Suprapubic skin (tissue), 4 donors: ENCODE measurements at regions not wholly inside any gene's neighbourhood (a gene's known extent, or its start where the extent isn't known, plus 50 kb on each side); places are given as distances from the start of the nearest gene placed in this dataset.

Source experiments
- DNase-seq, 2 donors: peaks; one replicate each; pipeline ENCODE4 v3.0.0-alpha.2; 2019; ENCODE audit warnings: low spot score in 2 of 2
- H3K27ac ChIP-seq: fragments of 200-600 bp; sonication (generic); one replicate; pipeline ENCODE4 v1.5.1; 2019
- H3K27me3 ChIP-seq: fragments of 200-600 bp; sonication (generic); one replicate; pipeline ENCODE4 v1.5.1; 2019
- H3K36me3 ChIP-seq: fragments of 200-600 bp; sonication (generic); one replicate; pipeline ENCODE4 v1.5.1; 2019
- H3K4me1 ChIP-seq: fragments of 200-600 bp; sonication (generic); one replicate; pipeline ENCODE4 v1.5.1; 2019
- H3K4me3 ChIP-seq: fragments of 200-600 bp; sonication (generic); one replicate; pipeline ENCODE4 v1.5.1; 2019; ENCODE audit warnings: mild to moderate bottlenecking
- H3K9me3 ChIP-seq: fragments of 200-600 bp; sonication (generic); one replicate; pipeline ENCODE4 v1.5.1; 2019
- CTCF ChIP-seq, 2 donors: fragments of 200-600 bp in 1 of 2; fragments of 450-650 bp in 1 of 2; sonication (generic) in 1 of 2; IDR thresholded peaks; one replicate each; pipeline ENCODE4 v1.5.1; 2016 to 2019; ENCODE audit warnings: antibody characterized with exemption in 2 of 2, mild to moderate bottlenecking in 1 of 2, moderate library complexity in 1 of 2
- EP300 ChIP-seq: sonication (generic); formaldehyde crosslinking; IDR thresholded peaks from one replicate; pipeline ENCODE4 v1.6.1; 2017; ENCODE audit warnings: antibody characterized with exemption
- POLR2A ChIP-seq, 2 donors: fragments of 450-650 bp; IDR thresholded peaks; one replicate each; pipeline ENCODE4 v1.6.1; 2017; ENCODE audit warnings: antibody characterized with exemption in 2 of 2, mild to moderate bottlenecking in 2 of 2, moderate library complexity in 2 of 2
- POLR2AphosphoS5 ChIP-seq, 3 donors: sonication (generic); formaldehyde crosslinking; IDR thresholded peaks; one replicate each; pipeline ENCODE4 v1.6.1; 2017; ENCODE audit warnings: antibody characterized with exemption in 3 of 3
- WGBS: methylation state at CpG from one replicate; pipeline ENCODE4 v1.1.5; 2018; 5-methylcytosine and 5-hydroxymethylcytosine counted together

- H3K4me1 ChIP-seq, result peaks cover 40% of the 10 kb centered on the region
- 32% methylated on average over 21 of the region's 21 CpGs for WGBS
- no peaks in the 10 kb centered on the region for H3K9me3 ChIP-seq
- H3K36me3 ChIP-seq, result no peaks in the 10 kb centered on the region
- no peak for DNase-seq
- H3K27me3 ChIP-seq, result no peaks in the 10 kb centered on the region
- peak overlapping the region; percentile 52 for H3K27ac ChIP-seq
- peak in 1 of 3 donors; percentile 25 for TF ChIP-seq POLR2AphosphoS5 (IDR thresholded peaks at IDR 0.05)
- TF ChIP-seq EP300, result no peak
- no peak overlapping the region for H3K4me3 ChIP-seq
These were observed 347.2 kb downstream of the SOX9 start for GRCh38 chr17:72467841-72468653.

GRCh38 chr17:72468841-72469240 is 348.0 kb downstream of the SOX9 start:
- Histone ChIP-seq H3K36me3 (no peaks in the 10 kb centered on the region), H3K27me3 (no peaks in the 10 kb centered on the region), H3K4me3 (no peak overlapping the region), H3K27ac (peak overlapping the region; percentile 52), H3K4me1 (peaks cover 40% of the 10 kb centered on the region), H3K9me3 (no peaks in the 10 kb centered on the region)
- WGBS, result 75% methylated on average over 4 of the region's 4 CpGs
- TF ChIP-seq CTCF (IDR thresholded peaks at IDR 0.05) (no peak), EP300 (no peak), POLR2AphosphoS5 (IDR thresholded peaks at IDR 0.05) (no peak), POLR2A (IDR thresholded peaks at IDR 0.05) (no peak)
- DNase-seq, result no peak

GRCh38 chr17:72470121-72470705 is 349.4 kb downstream of the SOX9 start:
- no peak overlapping the region for H3K27ac ChIP-seq
- TF ChIP-seq POLR2A (IDR thresholded peaks at IDR 0.05) (no peak), POLR2AphosphoS5 (IDR thresholded peaks at IDR 0.05) (no peak), EP300 (no peak), CTCF (IDR thresholded peaks at IDR 0.05) (no peak)

GRCh38 chr17:72470734-72471133 is 349.9 kb downstream of the SOX9 start:
- Histone ChIP-seq H3K4me1 (peaks cover 33% of the 10 kb centered on the region), H3K9me3 (no peaks in the 10 kb centered on the region), H3K27ac (no peak overlapping the region)

More at GRCh38 chr17:72470121-72470705, 349.4 kb downstream of the SOX9 start:
- 85% methylated on average over 11 of the region's 11 CpGs for WGBS
- no peak for DNase-seq
- Histone ChIP-seq H3K9me3 (no peaks in the 10 kb centered on the region), H3K27me3 (no peaks in the 10 kb centered on the region), H3K36me3 (no peaks in the 10 kb centered on the region), H3K4me3 (no peak overlapping the region), H3K4me1 (peaks cover 39% of the 10 kb centered on the region)

GRCh38 chr17:72471296-72471695 is 350.5 kb downstream of the SOX9 start:
- no peak for TF ChIP-seq POLR2AphosphoS5 (IDR thresholded peaks at IDR 0.05)
- TF ChIP-seq EP300, result no peak
- TF ChIP-seq CTCF (IDR thresholded peaks at IDR 0.05), result no peak
- TF ChIP-seq POLR2A (IDR thresholded peaks at IDR 0.05), result no peak
- Histone ChIP-seq H3K4me1 (peaks cover 29% of the 10 kb centered on the region), H3K27me3 (no peaks in the 10 kb centered on the region), H3K4me3 (no peak overlapping the region), H3K27ac (no peak overlapping the region), H3K36me3 (no peaks in the 10 kb centered on the region), H3K9me3 (no peaks in the 10 kb centered on the region)
- WGBS, result 94% methylated on average over 3 of the region's 3 CpGs
- DNase-seq, result no peak

More at GRCh38 chr17:72470734-72471133, 349.9 kb downstream of the SOX9 start:
- Histone ChIP-seq H3K36me3 (no peaks in the 10 kb centered on the region), H3K4me3 (no peak overlapping the region), H3K27me3 (no peaks in the 10 kb centered on the region)
- no peak for DNase-seq
- 97% methylated on average over 2 of the region's 2 CpGs for WGBS
- TF ChIP-seq CTCF (IDR thresholded peaks at IDR 0.05), result no peak
- no peak for TF ChIP-seq EP300
- no peak for TF ChIP-seq POLR2AphosphoS5 (IDR thresholded peaks at IDR 0.05)
- TF ChIP-seq POLR2A (IDR thresholded peaks at IDR 0.05), result no peak
